GM12892 (cell line): ENCODE measurements at regions not wholly inside any gene's neighbourhood (a gene's known extent, or its start where the extent isn't known, plus 50 kb on each side); places are given as distances from the start of the nearest gene placed in this dataset.

Source experiments
- POLR2AphosphoS5 ChIP-seq: IDR thresholded peaks from 2 replicates; pipeline ENCODE4 v1.6.1; 2011; ENCODE audit warnings: low read depth, low read length, control low read depth
- TAF1 ChIP-seq: IDR thresholded peaks from 2 replicates; pipeline ENCODE4 v1.6.1; 2011; ENCODE audit warnings: low read depth, mild to moderate bottlenecking, control low read depth, low read length, borderline replicate concordance

DNA sequence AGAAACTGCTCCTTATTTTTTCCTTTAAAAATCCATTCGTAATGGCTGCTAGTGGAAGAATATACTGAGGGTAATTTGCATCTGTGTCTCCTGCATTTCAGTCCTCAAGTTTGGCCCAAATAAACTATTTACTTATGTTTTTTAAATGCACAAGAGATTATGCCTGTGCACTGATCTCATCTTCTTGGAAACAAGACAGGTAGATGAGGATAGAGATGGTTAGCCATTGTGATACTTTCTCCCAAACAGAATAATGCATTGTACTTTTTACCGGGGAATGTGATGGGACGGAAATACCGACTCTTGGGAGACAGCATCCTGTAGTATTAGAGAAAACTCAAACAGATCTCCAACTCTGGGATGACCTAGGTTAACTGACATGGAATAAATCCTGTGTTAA, 72.5 kb upstream of the DAB2 start:
- TF ChIP-seq POLR2AphosphoS5, result no peak
- TF ChIP-seq TAF1, result no peak
